Uterus (tissue), 3 donors: ENCODE measurements at regions not wholly inside any gene's neighbourhood (a gene's known extent, or its start where the extent isn't known, plus 50 kb on each side); places are given as distances from the start of the nearest gene placed in this dataset.

ENCODE experiments used
- DNase-seq, 2 donors: peaks; one replicate each; pipeline ENCODE4 v3.0.0-alpha.2; 2019 to 2020
- H3K27ac ChIP-seq, 2 donors: fragments of 200-600 bp; sonication (generic); 1 replicate in 1 of 2; 2 replicates in 1 of 2; pipeline ENCODE4 v1.5.1; 2016 to 2018
- H3K27me3 ChIP-seq, 2 donors: fragments of 200-600 bp; sonication (generic); one replicate each; pipeline ENCODE4 v1.5.1; 2018 to 2019; ENCODE audit warnings: control low read depth in 1 of 2
- H3K36me3 ChIP-seq, 2 donors: fragments of 200-600 bp; sonication (generic); one replicate each; pipeline ENCODE4 v1.5.1; 2019; ENCODE audit warnings: control low read depth in 1 of 2
- H3K4me1 ChIP-seq, 2 donors: fragments of 200-600 bp; sonication (generic); one replicate each; pipeline ENCODE4 v1.5.1; 2018 to 2019; ENCODE audit warnings: control low read depth in 1 of 2
- H3K4me3 ChIP-seq, 2 donors: fragments of 200-600 bp; sonication (generic); 1 replicate in 1 of 2; 2 replicates in 1 of 2; pipeline ENCODE4 v1.5.1; 2018 to 2019; ENCODE audit warnings: mild to moderate bottlenecking in 1 of 2
- H3K9me3 ChIP-seq, 2 donors: fragments of 200-600 bp; sonication (generic); one replicate each; pipeline ENCODE4 v1.5.1; 2019; ENCODE audit warnings: control low read depth in 1 of 2
- CTCF ChIP-seq, 4 experiments: fragments of 200-600 bp in 2 of 4; fragments of 450-650 bp in 2 of 4; sonication (generic) in 2 of 4; IDR thresholded peaks; one replicate each; pipeline ENCODE4 v1.5.1; 2016 to 2019; ENCODE audit warnings: antibody characterized with exemption in 4 of 4, mild to moderate bottlenecking in 2 of 4, moderate library complexity in 1 of 4
- POLR2A ChIP-seq, 2 donors: fragments of 450-650 bp; IDR thresholded peaks; one replicate each; pipeline ENCODE4 v1.6.1; 2016; ENCODE audit warnings: antibody characterized with exemption in 2 of 2, mild to moderate bottlenecking in 1 of 2, moderate library complexity in 1 of 2
- intact Hi-C: fragments of 100-400 bp; cut with DNase I; formaldehyde crosslinking; loops from one replicate; pipeline ENCODE4 v1.15.1; 2023; ENCODE audit warnings: low total_unique reads
- donor health status: DM: yes; HTN: yes; CAD: no.

GRCh38 chr12:92419201-92419600 is 273.6 kb upstream of the BTG1 start:
- Histone ChIP-seq H3K4me1 (no peaks in the 10 kb centered on the region), H3K4me3 (no peak overlapping the region), H3K36me3 (no peaks in the 10 kb centered on the region), H3K27ac (no peak overlapping the region), H3K9me3 (no peaks in the 10 kb centered on the region), H3K27me3 (no peaks in the 10 kb centered on the region)
- TF ChIP-seq POLR2A (IDR thresholded peaks at IDR 0.05) (no peak), CTCF (IDR thresholded peaks at IDR 0.05) (no peak)
- DNase-seq, result no peak
- intact Hi-C loops, result no loop called here

GRCh38 chr12:92418381-92418780 is 272.7 kb upstream of the BTG1 start:
- Histone ChIP-seq H3K4me1 (no peaks in the 10 kb centered on the region), H3K36me3 (no peaks in the 10 kb centered on the region), H3K4me3 (no peak overlapping the region), H3K27me3 (no peaks in the 10 kb centered on the region), H3K9me3 (no peaks in the 10 kb centered on the region), H3K27ac (no peak overlapping the region)
- no peak for TF ChIP-seq CTCF (IDR thresholded peaks at IDR 0.05)
- no peak for TF ChIP-seq POLR2A (IDR thresholded peaks at IDR 0.05)
- intact Hi-C loops, result no loop called here
- no peak for DNase-seq

- TF ChIP-seq CTCF (IDR thresholded peaks at IDR 0.05), result no peak
- no peak for TF ChIP-seq POLR2A (IDR thresholded peaks at IDR 0.05)
- intact Hi-C loops, result no loop called here
- no peak for DNase-seq
Observed at GRCh38 chr12:92417373-92417772, 271.7 kb upstream of the BTG1 start.

GRCh38 chr12:92416385-92416812 is 270.8 kb upstream of the BTG1 start:
- no peak for DNase-seq
- Histone ChIP-seq H3K27ac (no peak overlapping the region), H3K36me3 (no peaks in the 10 kb centered on the region), H3K4me1 (no peaks in the 10 kb centered on the region), H3K4me3 (no peak overlapping the region), H3K27me3 (no peaks in the 10 kb centered on the region), H3K9me3 (no peaks in the 10 kb centered on the region)
- TF ChIP-seq CTCF (IDR thresholded peaks at IDR 0.05), result no peak
- TF ChIP-seq POLR2A (IDR thresholded peaks at IDR 0.05), result no peak
- intact Hi-C loops, result no loop called here

More at GRCh38 chr12:92417373-92417772, 271.7 kb upstream of the BTG1 start:
- no peak overlapping the region for H3K4me3 ChIP-seq
- H3K9me3 ChIP-seq, result no peaks in the 10 kb centered on the region
- no peak overlapping the region for H3K27ac ChIP-seq
- H3K27me3 ChIP-seq, result no peaks in the 10 kb centered on the region
- H3K36me3 ChIP-seq, result no peaks in the 10 kb centered on the region
- no peaks in the 10 kb centered on the region for H3K4me1 ChIP-seq

GRCh38 chr12:92414170-92415070 is 268.8 kb upstream of the BTG1 start:
- no peaks in the 10 kb centered on the region for H3K36me3 ChIP-seq
- intact Hi-C loops, result no loop called here
- H3K27ac ChIP-seq, result no peak overlapping the region
- no peaks in the 10 kb centered on the region for H3K4me1 ChIP-seq
- no peak for DNase-seq
- no peak overlapping the region for H3K4me3 ChIP-seq
- no peaks in the 10 kb centered on the region for H3K9me3 ChIP-seq
- TF ChIP-seq POLR2A (IDR thresholded peaks at IDR 0.05) (no peak), CTCF (IDR thresholded peaks at IDR 0.05) (no peak)
- H3K27me3 ChIP-seq, result no peaks in the 10 kb centered on the region
